ENCODE measurements at regions not wholly inside any gene's neighbourhood (a gene's known extent, or its start where the extent isn't known, plus 50 kb on each side); places are given as distances from the start of the nearest gene placed in this dataset.

- Histone ChIP-seq H4K5ac (ENCODE audit: insufficient read length, low read depth, low read length) (no peak overlapping the region), H3K4me2 (ENCODE audit: insufficient read depth in 1 of 2, low read depth in 2 of 2, low read length in 2 of 2) (no peak overlapping the region), H3K9ac (replicated peaks in 1 of 4; ENCODE audit: extremely low read depth in 1 of 4, low read depth in 3 of 4, low read length in 3 of 4) (no peak overlapping the region), H2BK120ac (replicated peaks; ENCODE audit: low read depth, low read length) (no peak overlapping the region), H2AFZ (ENCODE audit: low read length) (no peak overlapping the region), H3K27me3 (replicated peaks in 1 of 4; ENCODE audit: control insufficient read depth in 3 of 4, extremely low read depth in 1 of 4, insufficient read depth in 3 of 4, low read length in 3 of 4) (no peaks in the 10 kb centered on the region), H3K79me2 (ENCODE audit: control insufficient read depth in 1 of 2, insufficient read depth in 2 of 2, low read length in 2 of 2) (no peaks in the 10 kb centered on the region), H2BK5ac (ENCODE audit: low read depth, low read length) (no peak overlapping the region), H3K56ac (replicated peaks; ENCODE audit: insufficient read length, low read depth, low read length) (no peak overlapping the region), H3K18ac (ENCODE audit: extremely low read depth, low read length) (no peak overlapping the region), H2BK12ac (ENCODE audit: low read depth, low read length) (no peak overlapping the region), H4K8ac (ENCODE audit: extremely low read depth, insufficient read depth, low read length) (no peak overlapping the region), H3K4me1 (replicated peaks in 1 of 4; ENCODE audit: control insufficient read depth in 3 of 4, insufficient read depth in 4 of 4, low read length in 3 of 4) (no peaks in the 10 kb centered on the region), H2BK15ac (ENCODE audit: low read length) (no peak overlapping the region), H4K20me1 (replicated peaks in 1 of 2; ENCODE audit: control insufficient read depth in 1 of 2, insufficient read depth in 2 of 2, low read length in 2 of 2) (no peaks in the 10 kb centered on the region), H3K36me3 (ENCODE audit: control insufficient read depth in 2 of 4, insufficient read depth in 4 of 4, low read length in 3 of 4) (no peaks in the 10 kb centered on the region), H3K23me2 (ENCODE audit: low read depth, low read length) (peaks cover under 1% of the 10 kb centered on the region; the same call in 1 of the 2 replicates), H4K91ac (replicated peaks; ENCODE audit: insufficient read length, low read length) (no peak overlapping the region), H3K4me3 (ENCODE audit: extremely low read depth in 1 of 4, insufficient read depth in 2 of 4, low read depth in 3 of 4, low read length in 4 of 4) (no peak overlapping the region), H3K27ac (ENCODE audit: low read depth, low read length) (no peak overlapping the region), H3K79me1 (ENCODE audit: low read depth, low read length) (no peaks in the 10 kb centered on the region), H3K4ac (replicated peaks; ENCODE audit: insufficient read length, low read depth, low read length) (no peak overlapping the region), H2AK5ac (ENCODE audit: low read depth, low read length) (no peak overlapping the region), H3K23ac (ENCODE audit: insufficient read length) (no peak overlapping the region), H2BK20ac (ENCODE audit: low read length) (no peak overlapping the region), H3K9me3 (ENCODE audit: insufficient read depth in 2 of 2, low read depth in 1 of 2, low read length in 1 of 2) (no peaks in the 10 kb centered on the region), H3K14ac (ENCODE audit: insufficient read length) (no peak overlapping the region)
- FAIRE-seq (no peak), DNase-seq (ENCODE audit: low read depth in 1 of 2, low spot score in 2 of 2) (no peak)
- no peak for TF ChIP-seq POLR2AphosphoS5 (IDR thresholded peaks at IDR 0.05; ENCODE audit: low read depth, low read length)
- 90% methylated on average over 1 of the region's 1 CpG; no CpG with 5 or more reads in 1 of the 2 experiments for WGBS, 2 experiments (ENCODE audit: extremely low coverage in 1 of 2, insufficient coverage in 1 of 2, insufficient read length in 1 of 2, insufficient replicate concordance in 2 of 2, low coverage in 1 of 2, low lambda C conversion rate in 2 of 2, missing lambda C conversion rate in 1 of 2)
- ChIA-PET POLR2A (ENCODE audit: partially characterized antibody) (no interaction called here), CTCF (ENCODE audit: partially characterized antibody) (no interaction called here)
Measured at GRCh38 chr12:127249428-127249827, 1017.5 kb upstream of the TMEM132C start.
